ENCODE measurements at regions not wholly inside any gene's neighbourhood (a gene's known extent, or its start where the extent isn't known, plus 50 kb on each side); places are given as distances from the start of the nearest gene placed in this dataset.

- Histone ChIP-seq H3K27ac (ENCODE audit: insufficient read depth, low read length) (no peak overlapping the region), H3K18ac (ENCODE audit: low read depth, low read length) (no peak overlapping the region), H2BK5ac (ENCODE audit: low read depth, low read length, poor library complexity, severe bottlenecking) (no peak overlapping the region), H3K36me3 (ENCODE audit: control insufficient read depth, insufficient read depth, low read length) (no peaks in the 10 kb centered on the region), H3K27me3 (ENCODE audit: control insufficient read depth, insufficient read depth, low read length) (no peaks in the 10 kb centered on the region), H3K9me1 (ENCODE audit: insufficient read depth, low read length) (no peaks in the 10 kb centered on the region), H2BK120ac (ENCODE audit: low read depth, low read length) (no peak overlapping the region), H2AFZ (replicated peaks; ENCODE audit: low read length, poor library complexity) (no peak overlapping the region), H4K5ac (ENCODE audit: low read depth, low read length) (no peak overlapping the region), H3K4me2 (ENCODE audit: low read depth, low read length) (no peak overlapping the region), H3K14ac (replicated peaks; ENCODE audit: low read depth, low read length) (no peak overlapping the region), H3K56ac (ENCODE audit: extremely low read depth, insufficient read depth, low read length) (no peak overlapping the region), H3K9me3 (ENCODE audit: control insufficient read depth, insufficient read depth, low read length) (peaks cover 20% of the 10 kb centered on the region), H2AK9ac (replicated peaks; ENCODE audit: low read depth, low read length, poor library complexity) (no peak overlapping the region), H4K20me1 (ENCODE audit: insufficient read depth, low read length) (no peaks in the 10 kb centered on the region), H3K23ac (ENCODE audit: low read depth, low read length) (no peak overlapping the region), H2BK15ac (ENCODE audit: low read depth, low read length) (no peak overlapping the region), H3K4ac (ENCODE audit: low read depth, low read length) (no peak overlapping the region), H3K9ac (ENCODE audit: low read depth, low read length) (no peak overlapping the region), H3K4me3 (ENCODE audit: insufficient read depth, low read depth, low read length) (no peak overlapping the region), H3K4me1 (ENCODE audit: control insufficient read depth, insufficient read depth, low read length) (no peaks in the 10 kb centered on the region), H4K91ac (ENCODE audit: insufficient read depth, low read depth, low read length) (no peak overlapping the region), H4K8ac (ENCODE audit: low read depth in 2 of 2, low read length in 2 of 2) (no peak overlapping the region), H3K79me1 (ENCODE audit: low read depth in 1 of 2, low read length in 2 of 2) (no peaks in the 10 kb centered on the region), H2AK5ac (ENCODE audit: low read depth, low read length) (no peak overlapping the region), H2BK20ac (ENCODE audit: low read depth, low read length) (no peak overlapping the region)
- dilution Hi-C loops (cut with HindIII; ENCODE audit: low sequenced_read_pairs, unreplicated experiment) (no loop called here), in situ Hi-C loops (cut with MboI; ENCODE audit: low sequenced_read_pairs) (no loop called here), intact Hi-C loops (cut with micrococcal nuclease) (no loop called here)
- TF ChIP-seq CHD1 (IDR thresholded peaks at IDR 0.05; ENCODE audit: low read depth, low read length): no peak
- no peak for TF ChIP-seq MXI1 (IDR thresholded peaks at IDR 0.05; ENCODE audit: borderline replicate concordance, low read depth, low read length)
- no peak for TF ChIP-seq RCOR1 (IDR thresholded peaks at IDR 0.05; ENCODE audit: insufficient replicate concordance, low read length)
- no peak for TF ChIP-seq ELK1 (IDR thresholded peaks at IDR 0.05; ENCODE audit: borderline replicate concordance, low read depth, low read length)
- no peak for TF ChIP-seq RAD21 (IDR thresholded peaks at IDR 0.05; ENCODE audit: low read length)
- TF ChIP-seq BHLHE40 (IDR thresholded peaks at IDR 0.05; ENCODE audit: low read depth, low read length): no peak
- no peak for TF ChIP-seq RFX5 (IDR thresholded peaks at IDR 0.05; ENCODE audit: low read depth, low read length)
- no peak for TF ChIP-seq NFE2L2 (IDR thresholded peaks at IDR 0.05; ENCODE audit: low read depth, low read length)
- TF ChIP-seq CEBPB (IDR thresholded peaks at IDR 0.05; ENCODE audit: low read depth, low read length): no peak
- no peak for TF ChIP-seq MAFK (IDR thresholded peaks at IDR 0.05; ENCODE audit: low read depth, low read length)
- no peak for TF ChIP-seq CTCF (conservative IDR thresholded peaks at IDR 0.05; ENCODE audit: low read depth, low read length)
- TF ChIP-seq MAZ (IDR thresholded peaks at IDR 0.05; ENCODE audit: borderline replicate concordance, low read depth, low read length): no peak
- TF ChIP-seq USF2 (IDR thresholded peaks at IDR 0.05; ENCODE audit: low read depth, low read length): no peak
- TF ChIP-seq FOS (IDR thresholded peaks at IDR 0.05; ENCODE audit: low read depth, low read length): no peak
- DNase-seq: no peak
- ATAC-seq (ENCODE audit: low read depth): no peak
- WGBS, 2 experiments (ENCODE audit: extremely low coverage in 2 of 2, insufficient read length in 1 of 2): 20% methylated on average over 1 of the region's 2 CpGs; no CpG with 5 or more reads in 1 of the 2 experiments
- no TSS peak for BruUV-seq (replicated peaks)
- ChIA-PET POLR2A (ENCODE audit: unreplicated experiment) (no interaction called here), CTCF (no interaction called here)
These were observed 270.2 kb upstream of the SLC35B3 start for GRCh38 chr6:8705435-8706020.
